K562 (cell line): ENCODE measurements at regions not wholly inside any gene's neighbourhood (a gene's known extent, or its start where the extent isn't known, plus 50 kb on each side); places are given as distances from the start of the nearest gene placed in this dataset.

ENCODE experiments used
- ADNP ChIP-seq: fragments of 200-800 bp; sonication (Bioruptor generic); IDR thresholded peaks from 2 replicates; pipeline ENCODE4 v1.6.1; 2016; ENCODE audit warnings: missing genetic modification characterization, missing compliant biosample characterization
- CTCF ChIP-seq, 3 experiments: IDR thresholded peaks in 2 of 3; conservative IDR thresholded peaks in 1 of 3; 2 replicates each; pipeline ENCODE4 v1.5.1; 2011 to 2012; ENCODE audit warnings: low read length in 3 of 3, mild to moderate bottlenecking in 3 of 3, control low read depth in 2 of 3, improper control_type of control experiment in 1 of 3, inconsistent platforms in 1 of 3, low read depth in 1 of 3, mixed read lengths in 1 of 3, moderate library complexity in 1 of 3; ENCODE audit not compliant: insufficient read depth in 2 of 3
- EZH2 ChIP-seq: IDR thresholded peaks from 2 replicates; pipeline ENCODE4 v1.6.1; 2012; ENCODE audit warnings: low read depth, mild to moderate bottlenecking, inconsistent platforms, low read length, borderline replicate concordance
- FOSL1 ChIP-seq: fragments of 200-800 bp; sonication (Bioruptor generic); conservative IDR thresholded peaks from 2 replicates; pipeline ENCODE4 v1.6.1; 2016; ENCODE audit warnings: missing genetic modification characterization, missing compliant biosample characterization
- LARP7 ChIP-seq: fragments of 450-650 bp; IDR thresholded peaks from 2 replicates; pipeline ENCODE4 v1.6.1; 2016
- MNT ChIP-seq, 2 experiments: fragments of 450-650 bp; conservative IDR thresholded peaks; 2 replicates each; pipeline ENCODE4 v1.6.1; 2017; ENCODE audit warnings: mild to moderate bottlenecking in 2 of 2, moderate library complexity in 2 of 2
- NONO ChIP-seq, 2 experiments: fragments of 200-400 bp in 1 of 2; fragments of 450-650 bp in 1 of 2; formaldehyde crosslinking in 1 of 2; IDR thresholded peaks; 2 replicates each; pipeline ENCODE4 v1.6.1; 2017; ENCODE audit warnings: low read depth in 2 of 2, mild to moderate bottlenecking in 2 of 2, moderate library complexity in 2 of 2, low read length in 1 of 2
- POLR2A ChIP-seq: fragments of 450-650 bp; conservative IDR thresholded peaks from 2 replicates; pipeline ENCODE4 v1.6.1; 2016
- USF2 ChIP-seq: sonication (generic); formaldehyde crosslinking; IDR thresholded peaks from 2 replicates; pipeline ENCODE4 v1.5.0; 2020; ENCODE audit warnings: missing genetic modification reagents
- XRCC5 ChIP-seq: fragments of 200-400 bp; formaldehyde crosslinking; IDR thresholded peaks from 2 replicates; pipeline ENCODE4 v1.6.1; 2017; ENCODE audit warnings: low read depth, mild to moderate bottlenecking, low read length
- ZNF311 ChIP-seq: fragments of 250-450 bp; sonication (Bioruptor Pico); IDR thresholded peaks from 2 replicates; pipeline ENCODE4 v1.4.0; 2020; ENCODE audit warnings: mild to moderate bottlenecking, moderate library complexity
- ZNF395 ChIP-seq: fragments of 200-800 bp; sonication (Bioruptor generic); IDR thresholded peaks from 2 replicates; pipeline ENCODE4 v1.6.1; 2017; ENCODE audit warnings: missing genetic modification characterization, missing compliant biosample characterization

- no peak for TF ChIP-seq CTCF (IDR thresholded peaks at IDR 0.05 in 2 of 3, conservative IDR thresholded peaks at IDR 0.05 in 1 of 3; ENCODE audit: insufficient read depth in 2 of 3, low read depth in 1 of 3, low read length in 3 of 3)
- no peak for TF ChIP-seq XRCC5
- no peak for TF ChIP-seq USF2 (CRISPR knock-in tag)
- no peak for TF ChIP-seq ZNF395 (CRISPR knock-in tag)
- TF ChIP-seq LARP7, result no peak
- no peak for TF ChIP-seq MNT (conservative IDR thresholded peaks at IDR 0.05)
- TF ChIP-seq POLR2A, result no peak
- no peak for TF ChIP-seq ADNP
- TF ChIP-seq FOSL1 (tag), result no peak
- no peak for TF ChIP-seq EZH2
- no peak for TF ChIP-seq NONO (IDR thresholded peaks at IDR 0.05; ENCODE audit: low read depth in 2 of 2, low read length in 1 of 2)
- TF ChIP-seq ZNF311 (CRISPR knock-in tag), result no peak
Observed at GRCh38 chr11:127644366-127644765, 643.8 kb upstream of the KIRREL3 start.
